GM18858 (cell line): ENCODE measurements at regions not wholly inside any gene's neighbourhood (a gene's known extent, or its start where the extent isn't known, plus 50 kb on each side); places are given as distances from the start of the nearest gene placed in this dataset.
"Not testable (repeated sequence)": the region's sequence is repeated elsewhere in the genome, so short reads cannot be mapped to it uniquely, and the experiment has no call there.

Experiments used
- ATAC-seq: cut with Tn5 transposase; IDR thresholded peaks from one replicate; pipeline ENCODE4 v1.9.1; 2021; ENCODE audit not compliant: unreplicated experiment

- no peak for ATAC-seq
Measured at GRCh38 chr10:84698989-84699388, 370.6 kb downstream of the CCSER2 start.

- no peak for ATAC-seq
Measured at GRCh38 chr10:84700668-84701369, 372.4 kb downstream of the CCSER2 start.

- ATAC-seq, result no peak
Measured at GRCh38 chr10:84701370-84701720, 373.0 kb downstream of the CCSER2 start.

GRCh38 chr10:84704101-84704500 is 375.7 kb downstream of the CCSER2 start:
- ATAC-seq, result no peak

- no peak for ATAC-seq
Measured at GRCh38 chr10:84706431-84706830, 378.0 kb downstream of the CCSER2 start.

- ATAC-seq, result no peak
Measured at GRCh38 chr10:84706875-84707274, 378.5 kb downstream of the CCSER2 start.

- ATAC-seq, result peak; percentile 57
Measured at GRCh38 chr10:84715911-84716310, 387.5 kb downstream of the CCSER2 start.

- ATAC-seq, result no peak
Measured at GRCh38 chr10:84718877-84719616, 390.7 kb downstream of the CCSER2 start.

GRCh38 chr10:84719687-84720086 is 391.3 kb downstream of the CCSER2 start:
- ATAC-seq, result no peak

- no peak for ATAC-seq
Measured at GRCh38 chr10:84727398-84727797, 399.0 kb downstream of the CCSER2 start.

GRCh38 chr10:84739126-84739525 is 410.7 kb downstream of the CCSER2 start:
- not testable (repeated sequence) for ATAC-seq

- no peak for ATAC-seq
Measured at GRCh38 chr10:84739641-84740040, 411.3 kb downstream of the CCSER2 start.

GRCh38 chr10:84743483-84743882 is 415.1 kb downstream of the CCSER2 start:
- no peak for ATAC-seq

GRCh38 chr10:84755311-84755710 is 426.9 kb downstream of the CCSER2 start:
- ATAC-seq, result no peak

GRCh38 chr10:84756653-84757052 is 428.3 kb downstream of the CCSER2 start:
- not testable (repeated sequence) for ATAC-seq

GRCh38 chr10:84761994-84762614 is 433.7 kb downstream of the CCSER2 start:
- not testable (repeated sequence) for ATAC-seq

- no peak for ATAC-seq
Measured at GRCh38 chr10:84762754-84763394, 434.5 kb downstream of the CCSER2 start.

GRCh38 chr10:84763965-84764364 is 435.6 kb downstream of the CCSER2 start:
- no peak for ATAC-seq

- no peak for ATAC-seq
Measured at GRCh38 chr10:84765086-84765485, 436.7 kb downstream of the CCSER2 start.

- no peak for ATAC-seq
Measured at GRCh38 chr10:84765656-84766055, 437.3 kb downstream of the CCSER2 start.

GRCh38 chr10:84766923-84767322 is 438.5 kb downstream of the CCSER2 start:
- no peak for ATAC-seq

- no peak for ATAC-seq
Measured at GRCh38 chr10:84768132-84768531, 439.7 kb downstream of the CCSER2 start.
